ENCODE measurements at regions not wholly inside any gene's neighbourhood (a gene's known extent, or its start where the extent isn't known, plus 50 kb on each side); places are given as distances from the start of the nearest gene placed in this dataset.

DNA sequence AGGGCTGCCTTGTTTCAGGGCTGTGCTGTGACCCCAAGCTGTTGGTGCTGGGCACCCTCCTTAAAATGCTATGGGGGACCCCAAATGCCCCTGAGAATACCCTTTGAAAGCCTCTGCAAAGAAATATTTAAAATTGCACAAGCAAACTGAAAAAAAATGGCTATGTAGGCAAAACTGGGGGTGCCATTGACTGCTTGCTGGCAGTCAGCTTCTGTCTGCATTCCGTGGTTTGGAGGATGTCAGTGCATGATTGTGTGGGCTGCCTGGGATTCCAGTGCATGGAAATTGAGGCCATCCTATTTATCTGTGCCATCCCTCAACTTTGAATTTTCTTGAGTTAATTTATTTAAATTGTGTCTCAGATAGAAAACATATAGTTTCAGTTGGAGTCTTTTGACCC, 113.7 kb upstream of the RTL1 start:
- Histone ChIP-seq H3K27me3 (replicated peaks; ENCODE audit: control insufficient read depth, insufficient read depth, low read length) (no peaks in the 10 kb centered on the region), H3K4me1 (ENCODE audit: control insufficient read depth, insufficient read depth, low read length) (peaks cover 5% of the 10 kb centered on the region), H3K9me3 (ENCODE audit: control insufficient read depth, low read length) (peaks cover 3% of the 10 kb centered on the region), H3K36me3 (ENCODE audit: control insufficient read depth, insufficient read depth, low read length, severe bottlenecking) (peaks cover 5% of the 10 kb centered on the region), H3K9ac (ENCODE audit: low read length) (no peak overlapping the region), H3K4me3 (ENCODE audit: low read length) (no peak overlapping the region)
- DNase-seq (ENCODE audit: low read depth): peak; percentile 45

DNA sequence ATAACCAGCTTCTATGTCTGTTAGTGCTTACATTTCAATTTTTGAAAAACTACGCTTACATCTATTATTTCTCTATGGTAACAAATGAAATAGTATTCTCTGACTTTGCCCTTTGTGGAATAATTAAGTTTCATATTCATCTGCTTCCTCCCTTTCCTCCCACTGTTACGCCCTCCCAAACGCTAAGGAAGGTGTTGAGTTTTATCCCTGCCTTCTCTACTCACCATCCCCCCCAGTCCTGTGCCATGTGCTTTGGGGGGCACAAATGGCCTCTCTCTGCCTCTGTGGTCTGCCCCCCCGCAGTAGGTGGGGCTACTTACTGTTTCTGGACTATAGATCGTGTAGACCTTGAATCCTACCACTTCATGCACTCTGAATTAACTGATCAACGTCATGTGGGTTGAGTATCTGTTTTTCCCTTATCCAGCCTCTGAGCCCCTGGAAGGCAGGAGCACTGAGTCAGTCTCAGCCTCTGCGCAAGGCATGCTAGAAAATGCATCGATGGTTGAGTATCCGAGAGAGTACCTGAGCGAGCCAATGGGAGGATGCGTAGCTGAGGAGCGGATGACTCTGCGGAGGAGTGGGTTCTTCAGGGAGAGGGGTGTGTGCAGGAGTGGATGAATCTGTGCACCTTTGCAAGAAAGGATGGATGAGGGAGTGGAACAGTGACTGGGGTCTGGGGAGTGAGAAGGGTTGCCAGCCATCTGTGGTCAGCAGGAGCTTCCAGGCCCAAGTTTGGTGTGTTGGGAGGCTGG, 114.5 kb upstream of the RTL1 start:
- Histone ChIP-seq H3K4me1 (ENCODE audit: control insufficient read depth, insufficient read depth, low read length) (peaks cover 5% of the 10 kb centered on the region), H3K9me3 (ENCODE audit: control insufficient read depth, low read length) (no peaks in the 10 kb centered on the region), H3K9ac (ENCODE audit: low read length) (no peak overlapping the region), H3K36me3 (ENCODE audit: control insufficient read depth, insufficient read depth, low read length, severe bottlenecking) (peaks cover 2% of the 10 kb centered on the region), H3K4me3 (ENCODE audit: low read length) (no peak overlapping the region), H3K27me3 (replicated peaks; ENCODE audit: control insufficient read depth, insufficient read depth, low read length) (no peaks in the 10 kb centered on the region)
- no peak for DNase-seq (ENCODE audit: low read depth)

DNA sequence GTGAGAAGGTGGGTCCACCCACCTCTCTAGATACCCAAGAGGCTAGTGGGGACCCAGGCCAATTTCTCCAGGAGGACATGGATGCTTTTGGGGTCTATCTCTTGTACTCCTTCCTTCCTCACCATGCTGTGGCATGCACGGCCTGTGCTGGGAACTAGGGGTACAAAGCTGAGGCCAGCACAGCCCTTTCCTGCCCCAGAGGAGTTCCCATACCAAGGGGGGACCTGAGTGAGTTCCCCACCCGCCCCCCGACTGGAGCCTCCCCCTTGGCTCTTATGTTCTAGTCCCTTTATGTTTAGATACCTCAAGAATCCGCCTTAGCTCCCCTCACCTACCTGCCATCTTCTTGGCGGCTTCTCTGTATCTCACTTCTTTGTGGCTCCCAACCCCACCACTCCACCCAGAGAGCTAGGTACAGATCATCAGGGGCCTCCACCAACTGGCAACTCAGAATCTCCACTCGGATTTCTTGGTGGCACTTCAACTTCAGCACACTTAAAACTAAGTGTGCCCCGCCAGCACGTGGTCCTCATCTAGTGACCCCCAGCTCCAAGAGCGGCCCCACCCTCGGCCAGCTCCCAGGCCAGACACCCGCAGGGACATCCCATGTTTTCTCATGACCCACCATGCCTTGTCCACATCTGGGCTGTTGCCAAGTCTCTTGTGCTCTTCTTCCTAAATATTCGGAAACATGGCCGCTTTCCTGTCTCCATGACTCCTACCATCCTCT, 115.2 kb upstream of the RTL1 start:
- H3K27me3 ChIP-seq (replicated peaks; ENCODE audit: control insufficient read depth, insufficient read depth, low read length): no peaks in the 10 kb centered on the region
- no peak overlapping the region for H3K9ac ChIP-seq (ENCODE audit: low read length)
- H3K9me3 ChIP-seq (ENCODE audit: control insufficient read depth, low read length): peaks cover under 1% of the 10 kb centered on the region
- DNase-seq (ENCODE audit: low read depth): no peak
- peaks cover 10% of the 10 kb centered on the region for H3K36me3 ChIP-seq (ENCODE audit: control insufficient read depth, insufficient read depth, low read length, severe bottlenecking)
- H3K4me3 ChIP-seq (ENCODE audit: low read length): no peak overlapping the region
- peaks cover 5% of the 10 kb centered on the region for H3K4me1 ChIP-seq (ENCODE audit: control insufficient read depth, insufficient read depth, low read length)

DNA sequence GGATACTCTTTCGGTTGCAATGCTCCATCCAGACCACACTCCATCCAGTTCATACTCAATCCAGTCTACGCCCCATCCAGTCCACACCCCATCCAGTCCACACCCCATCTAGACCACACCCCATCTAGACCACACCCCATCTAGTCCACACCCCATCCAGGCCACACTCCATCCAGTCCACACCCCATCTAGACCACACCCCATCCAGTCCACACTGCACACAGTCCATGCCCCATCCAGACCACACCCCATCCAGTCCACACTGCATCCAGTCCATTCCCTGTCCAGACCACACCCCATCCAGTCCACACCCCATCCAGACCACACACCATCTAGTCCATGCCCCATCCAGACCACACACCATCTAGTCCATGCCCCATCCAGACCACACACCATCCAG, 116.0 kb upstream of the RTL1 start:
- H3K9me3 ChIP-seq (ENCODE audit: control insufficient read depth, low read length): peaks cover 2% of the 10 kb centered on the region
- peaks cover 18% of the 10 kb centered on the region for H3K36me3 ChIP-seq (ENCODE audit: control insufficient read depth, insufficient read depth, low read length, severe bottlenecking)
- no peak overlapping the region for H3K4me3 ChIP-seq (ENCODE audit: low read length)
- H3K9ac ChIP-seq (ENCODE audit: low read length): no peak overlapping the region
- DNase-seq (ENCODE audit: low read depth): no peak
- peaks cover 5% of the 10 kb centered on the region for H3K4me1 ChIP-seq (ENCODE audit: control insufficient read depth, insufficient read depth, low read length)
- H3K27me3 ChIP-seq (replicated peaks; ENCODE audit: control insufficient read depth, insufficient read depth, low read length): no peaks in the 10 kb centered on the region

DNA sequence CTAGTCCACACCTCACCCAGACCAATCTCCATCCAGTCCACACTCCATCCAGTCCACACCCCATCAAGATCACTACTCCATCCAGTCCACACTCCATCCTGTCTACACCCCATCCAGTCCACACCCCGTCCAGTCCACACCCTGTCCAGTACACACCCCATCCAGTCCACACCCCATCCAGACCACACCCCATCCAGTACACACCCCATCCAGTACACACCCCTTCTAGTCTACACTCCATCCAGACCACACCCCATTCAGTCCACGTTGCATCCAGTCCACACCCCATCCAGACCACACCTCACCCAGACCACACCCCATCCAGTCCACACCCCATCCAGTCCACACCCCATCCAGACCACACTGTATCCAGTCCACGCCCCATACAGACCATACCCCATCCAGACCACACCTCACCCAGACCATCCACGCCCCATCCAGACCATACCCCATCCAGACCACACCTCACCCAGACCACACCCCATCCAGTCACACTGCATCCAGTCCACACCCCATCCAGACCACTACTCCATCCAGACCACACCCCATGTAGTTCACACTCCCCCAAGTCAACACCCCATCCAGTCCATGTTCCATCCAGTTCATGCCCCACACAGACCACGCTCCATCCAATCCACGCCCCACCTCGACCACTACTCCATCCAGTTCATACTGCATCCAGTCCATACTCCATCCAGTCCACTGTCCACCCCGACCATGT, 116.6 kb upstream of the RTL1 start:
- peaks cover 2% of the 10 kb centered on the region for H3K9me3 ChIP-seq (ENCODE audit: control insufficient read depth, low read length)
- H3K4me3 ChIP-seq (ENCODE audit: low read length): no peak overlapping the region
- no peaks in the 10 kb centered on the region for H3K27me3 ChIP-seq (replicated peaks; ENCODE audit: control insufficient read depth, insufficient read depth, low read length)
- H3K36me3 ChIP-seq (ENCODE audit: control insufficient read depth, insufficient read depth, low read length, severe bottlenecking): peaks cover 24% of the 10 kb centered on the region
- no peak for DNase-seq (ENCODE audit: low read depth)
- no peak overlapping the region for H3K9ac ChIP-seq (ENCODE audit: low read length)
- peaks cover 5% of the 10 kb centered on the region for H3K4me1 ChIP-seq (ENCODE audit: control insufficient read depth, insufficient read depth, low read length)

DNA sequence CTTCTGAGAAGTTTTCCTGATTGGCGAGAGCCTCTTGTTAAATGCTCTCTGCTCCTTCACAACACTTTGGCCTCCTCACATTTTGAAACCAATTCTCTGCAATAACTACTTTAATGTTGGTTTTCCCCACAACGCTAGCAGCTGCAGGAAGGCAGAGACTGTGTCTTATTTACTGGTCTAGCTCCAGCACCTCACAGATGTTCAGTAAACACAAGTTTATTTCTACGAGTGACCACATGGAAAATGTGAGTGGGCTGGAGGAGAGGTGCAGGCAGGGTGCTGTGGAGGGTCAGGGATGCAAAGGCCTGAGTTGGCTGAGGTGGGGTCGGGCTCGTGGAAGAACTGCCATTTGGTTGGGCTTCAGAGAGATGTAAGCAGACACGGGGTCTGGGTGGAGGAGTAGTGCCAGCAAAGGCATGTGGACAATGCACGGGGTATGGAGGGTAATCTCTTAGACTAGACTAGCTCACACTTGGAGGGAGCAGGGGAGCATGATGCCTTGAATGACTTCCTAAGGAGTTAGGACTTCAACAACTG, 117.4 kb upstream of the RTL1 start:
- Histone ChIP-seq H3K9me3 (ENCODE audit: control insufficient read depth, low read length) (peaks cover 2% of the 10 kb centered on the region), H3K27me3 (replicated peaks; ENCODE audit: control insufficient read depth, insufficient read depth, low read length) (no peaks in the 10 kb centered on the region), H3K4me1 (ENCODE audit: control insufficient read depth, insufficient read depth, low read length) (peaks cover 5% of the 10 kb centered on the region), H3K36me3 (ENCODE audit: control insufficient read depth, insufficient read depth, low read length, severe bottlenecking) (peaks cover 30% of the 10 kb centered on the region), H3K4me3 (ENCODE audit: low read length) (no peak overlapping the region), H3K9ac (ENCODE audit: low read length) (no peak overlapping the region)
- DNase-seq (ENCODE audit: low read depth): no peak

DNA sequence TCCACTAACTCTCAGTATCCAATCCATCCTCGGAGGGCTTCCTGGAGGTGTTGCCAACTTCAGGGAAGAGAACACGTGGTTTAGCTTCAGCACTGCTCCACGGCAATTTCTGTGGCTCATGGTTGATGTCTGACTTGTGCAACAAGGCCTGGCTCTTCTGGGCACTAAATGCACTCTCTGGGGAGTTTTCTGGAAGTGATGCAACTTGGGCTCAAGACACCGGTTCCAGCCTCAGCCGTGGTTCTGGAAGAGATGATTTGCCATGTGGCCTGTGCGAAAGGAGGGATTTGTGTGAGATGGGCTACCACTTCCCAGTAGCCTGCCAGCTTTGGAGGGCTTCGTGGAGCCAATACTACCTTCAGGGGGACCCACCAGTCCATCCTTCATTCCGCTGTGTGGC, 118.6 kb upstream of the RTL1 start:
- peaks cover 42% of the 10 kb centered on the region for H3K36me3 ChIP-seq (ENCODE audit: control insufficient read depth, insufficient read depth, low read length, severe bottlenecking)
- H3K9ac ChIP-seq (ENCODE audit: low read length): no peak overlapping the region
- no peak overlapping the region for H3K4me3 ChIP-seq (ENCODE audit: low read length)
- H3K27me3 ChIP-seq (replicated peaks; ENCODE audit: control insufficient read depth, insufficient read depth, low read length): no peaks in the 10 kb centered on the region
- H3K9me3 ChIP-seq (ENCODE audit: control insufficient read depth, low read length): peaks cover 2% of the 10 kb centered on the region
- H3K4me1 ChIP-seq (ENCODE audit: control insufficient read depth, insufficient read depth, low read length): peaks cover under 1% of the 10 kb centered on the region
- DNase-seq (ENCODE audit: low read depth): no peak

DNA sequence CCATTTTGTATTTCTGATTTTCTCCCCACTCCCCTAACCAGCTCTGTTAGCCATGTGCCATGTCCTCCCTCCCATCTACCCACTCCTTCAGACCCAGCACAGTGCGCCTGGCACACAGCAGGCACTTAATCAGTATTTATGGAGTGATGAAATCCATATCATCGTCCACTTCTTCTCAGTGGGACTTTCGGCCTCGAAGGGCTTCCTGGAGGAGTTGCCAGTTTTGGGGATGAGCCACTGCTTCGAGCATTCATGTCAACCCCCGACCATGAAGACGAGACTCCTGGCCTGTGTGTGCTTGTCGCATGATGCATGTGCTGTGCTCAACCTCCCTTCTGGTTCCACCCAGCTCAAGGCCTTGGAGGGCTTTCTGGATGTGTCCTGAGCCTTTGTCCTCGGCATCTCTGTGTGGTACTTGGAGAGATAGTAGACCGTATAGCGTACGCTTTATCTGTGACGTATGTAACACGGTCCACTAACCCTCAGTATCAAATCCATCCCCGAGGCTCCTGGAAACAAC, 119.5 kb upstream of the RTL1 start:
- no peaks in the 10 kb centered on the region for H3K27me3 ChIP-seq (replicated peaks; ENCODE audit: control insufficient read depth, insufficient read depth, low read length)
- peaks cover 2% of the 10 kb centered on the region for H3K9me3 ChIP-seq (ENCODE audit: control insufficient read depth, low read length)
- DNase-seq (ENCODE audit: low read depth): no peak
- H3K4me3 ChIP-seq (ENCODE audit: low read length): no peak overlapping the region
- peaks cover 48% of the 10 kb centered on the region for H3K36me3 ChIP-seq (ENCODE audit: control insufficient read depth, insufficient read depth, low read length, severe bottlenecking)
- no peaks in the 10 kb centered on the region for H3K4me1 ChIP-seq (ENCODE audit: control insufficient read depth, insufficient read depth, low read length)
- H3K9ac ChIP-seq (ENCODE audit: low read length): no peak overlapping the region

DNA sequence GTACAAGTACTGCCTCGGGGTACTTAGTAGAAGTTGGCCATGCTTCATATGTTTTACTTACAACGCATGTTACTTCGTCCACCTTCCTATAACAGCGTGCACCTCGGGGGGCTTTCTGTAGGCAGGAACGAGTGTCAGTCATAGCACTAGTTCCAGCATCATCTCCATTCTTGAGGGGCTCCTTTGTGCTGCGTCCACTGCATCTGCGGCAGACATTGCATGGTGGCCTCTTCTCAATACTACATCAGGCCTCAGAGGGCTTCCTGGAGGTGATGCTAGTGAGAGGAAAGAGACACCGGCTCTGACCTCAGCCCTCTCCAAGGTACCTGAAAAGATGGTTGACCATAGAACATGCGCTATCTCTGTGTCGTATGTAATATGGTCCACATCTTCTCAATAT, 121.2 kb upstream of the RTL1 start:
- peaks cover 2% of the 10 kb centered on the region for H3K9me3 ChIP-seq (ENCODE audit: control insufficient read depth, low read length)
- H3K4me3 ChIP-seq (ENCODE audit: low read length): no peak overlapping the region
- H3K9ac ChIP-seq (ENCODE audit: low read length): no peak overlapping the region
- no peaks in the 10 kb centered on the region for H3K4me1 ChIP-seq (ENCODE audit: control insufficient read depth, insufficient read depth, low read length)
- no peaks in the 10 kb centered on the region for H3K27me3 ChIP-seq (replicated peaks; ENCODE audit: control insufficient read depth, insufficient read depth, low read length)
- DNase-seq (ENCODE audit: low read depth): no peak
- peaks cover 53% of the 10 kb centered on the region for H3K36me3 ChIP-seq (ENCODE audit: control insufficient read depth, insufficient read depth, low read length, severe bottlenecking)

DNA sequence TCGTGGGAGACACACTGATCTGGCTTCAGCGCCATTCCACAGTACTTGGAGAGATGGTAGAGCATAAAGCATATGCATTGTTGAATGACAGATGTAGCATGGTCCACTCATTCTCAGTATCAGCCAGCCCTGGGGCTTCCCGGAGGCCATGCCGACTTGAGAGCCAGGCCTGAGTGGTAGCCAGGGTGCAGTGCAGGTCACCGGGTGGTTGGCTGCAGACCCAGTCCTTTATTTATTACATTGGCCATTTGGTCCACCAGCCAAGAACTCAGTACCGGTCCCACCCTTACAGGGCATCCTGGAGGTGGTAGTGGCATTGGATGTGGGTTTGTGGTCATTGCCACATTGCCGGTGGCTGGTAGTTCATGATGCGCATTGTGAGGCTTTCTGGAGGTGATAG, 121.6 kb upstream of the RTL1 start:
- DNase-seq (ENCODE audit: low read depth): no peak
- H3K4me1 ChIP-seq (ENCODE audit: control insufficient read depth, insufficient read depth, low read length): no peaks in the 10 kb centered on the region
- no peak overlapping the region for H3K9ac ChIP-seq (ENCODE audit: low read length)
- no peak overlapping the region for H3K4me3 ChIP-seq (ENCODE audit: low read length)
- peaks cover 53% of the 10 kb centered on the region for H3K36me3 ChIP-seq (ENCODE audit: control insufficient read depth, insufficient read depth, low read length, severe bottlenecking)
- peaks cover 2% of the 10 kb centered on the region for H3K9me3 ChIP-seq (ENCODE audit: control insufficient read depth, low read length)
- H3K27me3 ChIP-seq (replicated peaks; ENCODE audit: control insufficient read depth, insufficient read depth, low read length): no peaks in the 10 kb centered on the region

DNA sequence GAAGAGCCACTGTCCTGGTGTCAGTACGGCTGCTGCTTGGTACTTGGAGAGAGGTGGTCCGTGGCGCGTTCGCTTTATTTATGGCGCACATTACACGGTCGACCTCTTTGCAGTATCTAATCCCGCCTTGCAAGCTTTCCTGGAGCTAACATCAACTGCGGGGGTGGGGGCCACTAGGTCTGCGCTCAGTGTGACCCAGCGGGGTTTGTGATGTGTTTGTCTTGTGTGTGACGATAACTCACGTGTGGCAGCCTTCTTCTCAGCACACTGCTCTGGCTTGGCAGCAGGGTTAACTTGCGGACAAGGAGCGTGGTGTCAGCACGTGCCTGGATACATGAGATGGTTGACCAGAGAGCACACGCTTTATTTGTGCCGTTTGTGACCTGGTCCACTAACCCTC, 122.2 kb upstream of the RTL1 start:
- Histone ChIP-seq H3K9me3 (ENCODE audit: control insufficient read depth, low read length) (peaks cover 2% of the 10 kb centered on the region), H3K4me1 (ENCODE audit: control insufficient read depth, insufficient read depth, low read length) (no peaks in the 10 kb centered on the region), H3K4me3 (ENCODE audit: low read length) (no peak overlapping the region), H3K9ac (ENCODE audit: low read length) (no peak overlapping the region), H3K27me3 (replicated peaks; ENCODE audit: control insufficient read depth, insufficient read depth, low read length) (no peaks in the 10 kb centered on the region), H3K36me3 (ENCODE audit: control insufficient read depth, insufficient read depth, low read length, severe bottlenecking) (peaks cover 56% of the 10 kb centered on the region)
- DNase-seq (ENCODE audit: low read depth): no peak

Measured in adipocyte (in vitro differentiated cells).